Spleen (tissue), 11 donors: ENCODE measurements at regions not wholly inside any gene's neighbourhood (a gene's known extent, or its start where the extent isn't known, plus 50 kb on each side); places are given as distances from the start of the nearest gene placed in this dataset.

ENCODE experiments used
- DNase-seq: peaks from one replicate; pipeline ENCODE4 v3.0.0-alpha.2; 2020
- H3K27ac ChIP-seq, 8 donors: fragments of 200-600 bp; sonication (generic) in 7 of 8; 1 replicate in 4 of 8; 2 replicates in 4 of 8; pipeline versions ENCODE4 v1.5.0 to v1.8.0; 2016 to 2021; ENCODE audit warnings: inconsistent platforms in 4 of 8, mild to moderate bottlenecking in 4 of 8, moderate library complexity in 1 of 8
- H3K27me3 ChIP-seq, 7 donors: fragments of 200-600 bp; sonication (generic) in 6 of 7; replicated peaks in 1 of 7; 1 replicate in 4 of 7; 2 replicates in 3 of 7; pipeline versions ENCODE4 v1.5.0 to v1.8.0; 2016 to 2021; ENCODE audit warnings: inconsistent platforms in 3 of 7, mild to moderate bottlenecking in 1 of 7
- H3K36me3 ChIP-seq, 6 donors: fragments of 200-600 bp; sonication (generic) in 5 of 6; 1 replicate in 4 of 6; 2 replicates in 2 of 6; pipeline versions ENCODE4 v1.5.0 to v1.8.0; 2016 to 2021; ENCODE audit warnings: inconsistent platforms in 2 of 6
- H3K4me1 ChIP-seq, 6 donors: fragments of 200-600 bp; sonication (generic) in 5 of 6; 1 replicate in 3 of 6; 2 replicates in 3 of 6; pipeline versions ENCODE4 v1.5.0 to v1.8.0; 2016 to 2021; ENCODE audit warnings: inconsistent platforms in 3 of 6
- H3K4me3 ChIP-seq, 8 donors: fragments of 200-600 bp; sonication (generic) in 7 of 8; 1 replicate in 4 of 8; 2 replicates in 4 of 8; pipeline versions ENCODE4 v1.5.0 to v1.8.0; 2016 to 2021; ENCODE audit warnings: inconsistent platforms in 4 of 8, mild to moderate bottlenecking in 4 of 8, moderate library complexity in 2 of 8
- H3K9me3 ChIP-seq, 8 donors: fragments of 200-600 bp; sonication (generic) in 7 of 8; 1 replicate in 4 of 8; 2 replicates in 4 of 8; pipeline versions ENCODE4 v1.5.0 to v1.8.0; 2016 to 2021; ENCODE audit warnings: inconsistent platforms in 4 of 8
- POLR2A ChIP-seq, 3 donors: fragments of 450-650 bp; IDR thresholded peaks; one replicate each; pipeline ENCODE4 v1.5.1; 2017; ENCODE audit warnings: antibody characterized with exemption in 3 of 3, mild to moderate bottlenecking in 1 of 3
- POLR2AphosphoS5 ChIP-seq, 3 donors: sonication (generic); formaldehyde crosslinking; IDR thresholded peaks; one replicate each; pipeline ENCODE4 v1.5.1; 2017; ENCODE audit warnings: antibody characterized with exemption in 3 of 3
- WGBS, 5 donors: extraction: QIAGEN DNeasy Blood & Tissue Kit in 3 of 5; methylation state at CpG; one replicate each; pipeline versions ENCODE4 v1.1.5 to v1.1.7; 2013 to 2018; 5-methylcytosine and 5-hydroxymethylcytosine counted together
- intact Hi-C: fragments of 100-400 bp; cut with DNase I; formaldehyde crosslinking; loops from one replicate; pipeline ENCODE4 v1.15.0; 2023; ENCODE audit warnings: low total_unique reads
- TF ChIP-seq, protein P1 (sequence below), 11 experiments: fragments of 200-600 bp in 7 of 11; fragments of 450-650 bp in 4 of 11; sonication (generic) in 4 of 11; IDR thresholded peaks in 8 of 11; conservative IDR thresholded peaks in 3 of 11; 1 replicate in 7 of 11; 2 replicates in 4 of 11; pipeline versions ENCODE4 v1.4.0 to v1.8.0; 2016 to 2021; ENCODE audit warnings: antibody characterized with exemption in 11 of 11, inconsistent platforms in 4 of 11, mild to moderate bottlenecking in 1 of 11
- donor health status: healthy with polysubstance abuse.
- donor health status: DM: no; HTN: no; CAD: no; lungs with moderate emphysema.
- donor health status: DM: no; HTN: no; CAD: no.
- donor health status: Bipolar disorder and iron deficiency.
- donor health status: healthy.
- donor health status: DM: no; HTN: no; CAD: no.
- donor health status: DM: yes; HTN: yes; CAD: no.

DNA sequence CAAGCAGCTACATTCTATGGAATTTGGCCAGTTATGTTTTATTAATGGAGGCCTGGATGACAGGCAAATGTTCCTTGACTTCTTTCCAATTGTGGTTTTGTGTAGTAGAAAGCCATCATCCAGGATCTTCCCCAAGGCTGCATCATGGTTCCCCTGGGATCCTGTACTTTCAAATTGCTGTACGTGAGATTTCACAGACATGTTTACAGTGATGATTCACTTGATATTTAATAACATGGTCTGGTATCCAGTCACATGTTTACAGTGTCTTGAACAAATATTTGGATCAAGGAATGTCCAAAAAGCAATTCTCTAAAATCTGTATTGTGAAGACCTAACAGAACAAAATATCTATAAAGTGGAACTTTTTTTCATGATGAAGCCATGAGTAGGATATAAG, 68.3 kb upstream of the ST6GALNAC3 start:
- no peaks in the 10 kb centered on the region for H3K9me3 ChIP-seq
- intact Hi-C loops: no loop called here
- 59 to 90% (median 81%) methylated on average over 1 of the region's 1 CpG for WGBS, 5 donors
- H3K4me1 ChIP-seq: no peaks in the 10 kb centered on the region
- no peak overlapping the region for H3K4me3 ChIP-seq
- H3K36me3 ChIP-seq: no peaks in the 10 kb centered on the region
- DNase-seq: no peak
- H3K27me3 ChIP-seq: no peaks in the 10 kb centered on the region
- TF ChIP-seq POLR2A (IDR thresholded peaks at IDR 0.05): no peak
- TF ChIP-seq, protein P1, sequence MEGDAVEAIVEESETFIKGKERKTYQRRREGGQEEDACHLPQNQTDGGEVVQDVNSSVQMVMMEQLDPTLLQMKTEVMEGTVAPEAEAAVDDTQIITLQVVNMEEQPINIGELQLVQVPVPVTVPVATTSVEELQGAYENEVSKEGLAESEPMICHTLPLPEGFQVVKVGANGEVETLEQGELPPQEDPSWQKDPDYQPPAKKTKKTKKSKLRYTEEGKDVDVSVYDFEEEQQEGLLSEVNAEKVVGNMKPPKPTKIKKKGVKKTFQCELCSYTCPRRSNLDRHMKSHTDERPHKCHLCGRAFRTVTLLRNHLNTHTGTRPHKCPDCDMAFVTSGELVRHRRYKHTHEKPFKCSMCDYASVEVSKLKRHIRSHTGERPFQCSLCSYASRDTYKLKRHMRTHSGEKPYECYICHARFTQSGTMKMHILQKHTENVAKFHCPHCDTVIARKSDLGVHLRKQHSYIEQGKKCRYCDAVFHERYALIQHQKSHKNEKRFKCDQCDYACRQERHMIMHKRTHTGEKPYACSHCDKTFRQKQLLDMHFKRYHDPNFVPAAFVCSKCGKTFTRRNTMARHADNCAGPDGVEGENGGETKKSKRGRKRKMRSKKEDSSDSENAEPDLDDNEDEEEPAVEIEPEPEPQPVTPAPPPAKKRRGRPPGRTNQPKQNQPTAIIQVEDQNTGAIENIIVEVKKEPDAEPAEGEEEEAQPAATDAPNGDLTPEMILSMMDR (IDR thresholded peaks at IDR 0.05 in 8 of 11, conservative IDR thresholded peaks at IDR 0.05 in 3 of 11): no peak
- no peak overlapping the region for H3K27ac ChIP-seq

DNA sequence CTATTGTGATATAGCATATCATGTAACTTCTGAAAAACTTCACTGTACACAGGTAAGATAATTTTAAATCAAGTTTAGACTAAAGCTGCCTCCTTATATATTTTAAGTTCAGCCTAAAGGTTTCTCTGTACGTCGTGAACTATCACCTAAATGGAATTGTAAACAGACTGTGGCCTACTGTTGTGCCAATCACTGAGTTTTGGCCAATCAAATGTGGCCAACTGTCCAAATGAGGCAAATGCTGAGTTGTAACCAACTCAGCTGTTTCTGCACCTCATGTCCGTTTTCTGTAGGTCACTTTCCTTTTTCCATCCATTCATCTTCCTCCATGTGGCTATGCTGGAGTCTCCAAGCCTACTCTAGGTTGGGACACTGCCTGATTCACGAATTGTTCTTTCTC, 63.7 kb upstream of the ST6GALNAC3 start:
- WGBS, 5 donors: 74 to 88% (median 79%) methylated on average over 4 of the region's 4 CpGs
- Histone ChIP-seq H3K9me3 (no peaks in the 10 kb centered on the region), H3K4me1 (no peaks in the 10 kb centered on the region), H3K36me3 (no peaks in the 10 kb centered on the region), H3K27ac (no peak overlapping the region), H3K4me3 (no peak overlapping the region), H3K27me3 (no peaks in the 10 kb centered on the region)
- TF ChIP-seq POLR2A (IDR thresholded peaks at IDR 0.05) (no peak), POLR2AphosphoS5 (IDR thresholded peaks at IDR 0.05) (no peak)
- TF ChIP-seq, protein P1 (IDR thresholded peaks at IDR 0.05 in 8 of 11, conservative IDR thresholded peaks at IDR 0.05 in 3 of 11): no peak
- DNase-seq: no peak
- intact Hi-C loops: no loop called here

DNA sequence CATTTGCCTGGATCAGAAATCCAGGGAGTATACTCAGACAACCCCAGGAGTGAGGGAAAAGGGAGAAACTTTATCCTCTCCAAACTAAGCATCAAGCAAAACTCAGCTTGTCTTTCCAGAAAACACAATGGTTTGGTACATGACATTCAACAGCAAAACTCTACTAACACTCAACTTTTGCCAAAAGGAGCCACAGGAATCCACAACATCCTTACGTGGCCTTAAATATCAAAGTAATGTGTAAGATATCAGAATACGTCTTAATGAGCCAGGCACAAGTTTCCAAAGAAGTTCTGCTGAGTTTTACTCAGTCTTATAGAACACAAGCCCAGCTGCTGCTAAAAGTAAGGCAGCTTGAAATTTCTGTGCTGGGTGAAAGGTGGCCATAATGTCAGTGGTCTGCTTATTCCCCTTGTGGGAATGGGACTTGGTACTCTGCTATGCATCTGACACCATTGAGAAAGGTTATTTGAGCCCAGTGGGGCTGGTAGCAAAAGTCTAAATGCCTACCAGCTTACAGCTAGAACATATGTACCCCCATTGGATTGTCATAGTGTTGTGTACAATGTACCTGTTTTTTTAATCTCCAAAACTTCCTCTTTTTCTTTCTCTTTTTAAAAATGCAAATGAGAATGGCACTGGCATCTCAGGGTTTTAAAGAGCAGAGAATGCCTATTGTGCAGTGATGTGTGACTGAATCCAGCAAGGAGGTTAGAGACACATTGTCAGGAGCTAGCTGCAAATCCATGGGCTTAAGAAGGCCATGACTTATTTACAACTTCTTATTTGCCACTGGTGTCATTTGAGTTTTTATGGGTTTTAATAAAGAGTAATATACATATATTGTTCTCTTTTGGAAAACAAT, 62.0 kb upstream of the ST6GALNAC3 start:
- intact Hi-C loops: no loop called here
- Histone ChIP-seq H3K4me1 (no peaks in the 10 kb centered on the region), H3K4me3 (no peak overlapping the region), H3K36me3 (no peaks in the 10 kb centered on the region), H3K9me3 (no peaks in the 10 kb centered on the region), H3K27ac (no peak overlapping the region), H3K27me3 (no peaks in the 10 kb centered on the region)
- WGBS, 5 donors: 79 to 94% (median 88%) methylated on average over 2 of the region's 2 CpGs
- no peak for DNase-seq
- TF ChIP-seq POLR2AphosphoS5 (IDR thresholded peaks at IDR 0.05): no peak
- no peak for TF ChIP-seq POLR2A (IDR thresholded peaks at IDR 0.05)
- TF ChIP-seq, protein P1 (IDR thresholded peaks at IDR 0.05 in 8 of 11, conservative IDR thresholded peaks at IDR 0.05 in 3 of 11): no peak

DNA sequence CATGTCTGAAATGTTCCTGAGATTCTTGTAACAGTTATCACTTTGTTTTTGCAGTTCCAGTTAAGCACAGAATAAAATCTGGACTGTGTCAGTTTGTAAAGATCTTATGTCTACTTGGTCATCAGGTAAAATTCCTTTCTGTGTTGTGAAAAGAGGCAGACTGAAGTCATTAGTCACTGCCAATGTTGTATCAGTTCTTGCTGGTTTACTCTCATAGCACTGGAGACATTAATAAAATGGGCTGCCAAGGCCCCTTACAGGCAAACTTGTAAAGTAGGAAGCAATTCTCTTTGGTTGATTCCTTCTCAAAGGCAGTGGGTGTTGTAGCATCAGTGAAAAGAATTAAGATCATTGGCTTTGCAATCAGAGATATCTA, 61.4 kb upstream of the ST6GALNAC3 start:
- Histone ChIP-seq H3K27ac (no peak overlapping the region), H3K36me3 (no peaks in the 10 kb centered on the region), H3K27me3 (no peaks in the 10 kb centered on the region), H3K9me3 (no peaks in the 10 kb centered on the region), H3K4me1 (no peaks in the 10 kb centered on the region), H3K4me3 (no peak overlapping the region)
- DNase-seq: no peak
- no peak for TF ChIP-seq POLR2AphosphoS5 (IDR thresholded peaks at IDR 0.05)
- TF ChIP-seq, protein P1 (IDR thresholded peaks at IDR 0.05 in 8 of 11, conservative IDR thresholded peaks at IDR 0.05 in 3 of 11): no peak
- no peak for TF ChIP-seq POLR2A (IDR thresholded peaks at IDR 0.05)
- intact Hi-C loops: no loop called here
